DND-41 (cell line): ENCODE measurements at regions not wholly inside any gene's neighbourhood (a gene's known extent, or its start where the extent isn't known, plus 50 kb on each side); places are given as distances from the start of the nearest gene placed in this dataset.

Source experiments
- EZH2 ChIP-seq: IDR thresholded peaks from 3 replicates; pipeline ENCODE4 v1.6.1; 2012; ENCODE audit warnings: borderline replicate concordance, low read depth, mild to moderate bottlenecking, moderate library complexity, low read length, inconsistent platforms; ENCODE audit not compliant: severe bottlenecking
- TF ChIP-seq, protein P1 (sequence below): IDR thresholded peaks from 2 replicates; pipeline ENCODE4 v1.5.1; 2012; ENCODE audit warnings: borderline replicate concordance, low read length, moderate library complexity, mild to moderate bottlenecking; ENCODE audit not compliant: poor library complexity, severe bottlenecking; ENCODE audit errors: extremely low read depth

DNA sequence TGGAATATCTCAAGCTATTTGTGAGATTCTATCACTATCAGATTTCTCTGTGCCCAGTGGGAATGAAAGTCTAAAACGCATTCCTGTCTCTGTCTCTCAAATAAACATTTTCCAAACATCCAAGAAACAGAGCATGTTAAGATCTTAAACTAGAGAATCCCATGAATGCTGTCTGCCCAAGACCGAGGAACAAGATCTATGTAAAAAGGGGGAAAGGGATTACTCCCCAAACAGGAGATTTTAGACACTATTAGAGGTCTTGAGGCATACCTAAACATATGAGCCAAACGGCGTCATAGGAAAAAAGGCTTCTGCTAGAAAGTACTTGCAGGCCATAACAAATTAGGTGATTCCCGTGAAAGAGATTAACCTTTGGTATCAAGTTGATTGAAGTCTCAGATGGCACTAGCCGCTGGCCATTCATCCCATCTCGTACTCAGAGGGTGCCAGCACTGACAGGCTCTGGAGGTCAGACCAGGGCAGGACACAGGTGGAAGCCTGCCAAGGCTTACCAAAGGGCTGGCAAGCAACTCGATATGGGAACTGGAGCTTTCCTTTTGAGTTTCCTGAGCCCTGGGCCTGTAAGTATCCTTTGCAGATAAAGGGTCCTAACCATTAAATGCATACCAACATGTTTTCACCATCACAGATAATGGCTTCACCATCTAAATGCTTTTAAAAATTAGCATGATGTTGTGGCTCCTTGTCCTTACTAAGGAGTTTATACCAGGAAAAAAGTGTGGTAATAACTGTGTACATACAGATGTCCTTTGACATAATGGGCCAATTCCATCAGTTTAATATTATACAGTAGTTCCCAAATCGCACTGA, 225.2 kb downstream of the FOXO1 start:
- TF ChIP-seq EZH2: no peak
- TF ChIP-seq, protein P1, sequence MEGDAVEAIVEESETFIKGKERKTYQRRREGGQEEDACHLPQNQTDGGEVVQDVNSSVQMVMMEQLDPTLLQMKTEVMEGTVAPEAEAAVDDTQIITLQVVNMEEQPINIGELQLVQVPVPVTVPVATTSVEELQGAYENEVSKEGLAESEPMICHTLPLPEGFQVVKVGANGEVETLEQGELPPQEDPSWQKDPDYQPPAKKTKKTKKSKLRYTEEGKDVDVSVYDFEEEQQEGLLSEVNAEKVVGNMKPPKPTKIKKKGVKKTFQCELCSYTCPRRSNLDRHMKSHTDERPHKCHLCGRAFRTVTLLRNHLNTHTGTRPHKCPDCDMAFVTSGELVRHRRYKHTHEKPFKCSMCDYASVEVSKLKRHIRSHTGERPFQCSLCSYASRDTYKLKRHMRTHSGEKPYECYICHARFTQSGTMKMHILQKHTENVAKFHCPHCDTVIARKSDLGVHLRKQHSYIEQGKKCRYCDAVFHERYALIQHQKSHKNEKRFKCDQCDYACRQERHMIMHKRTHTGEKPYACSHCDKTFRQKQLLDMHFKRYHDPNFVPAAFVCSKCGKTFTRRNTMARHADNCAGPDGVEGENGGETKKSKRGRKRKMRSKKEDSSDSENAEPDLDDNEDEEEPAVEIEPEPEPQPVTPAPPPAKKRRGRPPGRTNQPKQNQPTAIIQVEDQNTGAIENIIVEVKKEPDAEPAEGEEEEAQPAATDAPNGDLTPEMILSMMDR: no peak
